ENCODE measurements at regions not wholly inside any gene's neighbourhood (a gene's known extent, or its start where the extent isn't known, plus 50 kb on each side); places are given as distances from the start of the nearest gene placed in this dataset.

- Histone ChIP-seq H2AFZ (ENCODE audit: low read depth, low read length) (no peak overlapping the region), H3K36me3 (ENCODE audit: insufficient read depth, low read length) (no peaks in the 10 kb centered on the region), H3K9ac (ENCODE audit: low read length) (no peak overlapping the region), H3K9me2 (ENCODE audit: insufficient read depth, low read length) (no peaks in the 10 kb centered on the region), H3F3A (ENCODE audit: insufficient read depth, low read length, poor library complexity, severe bottlenecking) (no peaks in the 10 kb centered on the region), H3K27me3 (ENCODE audit: insufficient read depth, low read depth, low read length) (no peaks in the 10 kb centered on the region), H3K4me2 (ENCODE audit: low read length) (no peak overlapping the region), H3K9me3 (ENCODE audit: low read length) (no peaks in the 10 kb centered on the region), H3K79me2 (replicated peaks; ENCODE audit: insufficient read depth, low read length) (no peaks in the 10 kb centered on the region), H4K20me1 (ENCODE audit: insufficient read depth) (no peaks in the 10 kb centered on the region), H3K4me3 (ENCODE audit: low read length) (no peak overlapping the region), H3K27ac (ENCODE audit: low read length) (no peak overlapping the region)
- TF ChIP-seq RAD21 (conservative IDR thresholded peaks at IDR 0.05) (no peak), MXI1 (conservative IDR thresholded peaks at IDR 0.05; ENCODE audit: poor library complexity, severe bottlenecking) (no peak), REST (IDR thresholded peaks at IDR 0.05; ENCODE audit: borderline replicate concordance) (no peak), EP300 (conservative IDR thresholded peaks at IDR 0.05; ENCODE audit: poor library complexity, severe bottlenecking) (no peak), CTCF (IDR thresholded peaks at IDR 0.05; ENCODE audit: poor library complexity, severe bottlenecking) (no peak)
Measured at GRCh38 chr10:113434950-113435349, 117.9 kb upstream of the HABP2 start.

GRCh38 chr10:113435881-113436280 is 117.0 kb upstream of the HABP2 start:
- H3K4me3 ChIP-seq (ENCODE audit: low read length): no peak overlapping the region
- no peaks in the 10 kb centered on the region for H3F3A ChIP-seq (ENCODE audit: insufficient read depth, low read length, poor library complexity, severe bottlenecking)
- no peak overlapping the region for H3K9ac ChIP-seq (ENCODE audit: low read length)
- H3K9me3 ChIP-seq (ENCODE audit: low read length): no peaks in the 10 kb centered on the region
- no peaks in the 10 kb centered on the region for H3K9me2 ChIP-seq (ENCODE audit: insufficient read depth, low read length)
- H2AFZ ChIP-seq (ENCODE audit: low read depth, low read length): no peak overlapping the region
- H3K27ac ChIP-seq (ENCODE audit: low read length): no peak overlapping the region
- no peaks in the 10 kb centered on the region for H4K20me1 ChIP-seq (ENCODE audit: insufficient read depth)
- H3K4me2 ChIP-seq (ENCODE audit: low read length): no peak overlapping the region
- no peaks in the 10 kb centered on the region for H3K36me3 ChIP-seq (ENCODE audit: insufficient read depth, low read length)
- no peaks in the 10 kb centered on the region for H3K27me3 ChIP-seq (ENCODE audit: insufficient read depth, low read depth, low read length)
- no peaks in the 10 kb centered on the region for H3K79me2 ChIP-seq (replicated peaks; ENCODE audit: insufficient read depth, low read length)
- TF ChIP-seq POLR2AphosphoS5 (IDR thresholded peaks at IDR 0.05): no peak
- no peak for TF ChIP-seq TAF1 (IDR thresholded peaks at IDR 0.05; ENCODE audit: low read depth)
- no peak for TF ChIP-seq MXI1 (conservative IDR thresholded peaks at IDR 0.05; ENCODE audit: poor library complexity, severe bottlenecking)
- no peak for TF ChIP-seq CTCF (IDR thresholded peaks at IDR 0.05; ENCODE audit: poor library complexity, severe bottlenecking)
- TF ChIP-seq EP300 (conservative IDR thresholded peaks at IDR 0.05; ENCODE audit: poor library complexity, severe bottlenecking): no peak
- TF ChIP-seq REST (IDR thresholded peaks at IDR 0.05; ENCODE audit: borderline replicate concordance): no peak
- no peak for TF ChIP-seq EZH2 (IDR thresholded peaks at IDR 0.05; ENCODE audit: borderline replicate concordance, insufficient read depth, low read length, poor library complexity, severe bottlenecking)
- no peak for TF ChIP-seq RAD21 (conservative IDR thresholded peaks at IDR 0.05)
- TF ChIP-seq SMC3 (conservative IDR thresholded peaks at IDR 0.05; ENCODE audit: poor library complexity): no peak
